ENCODE measurements at regions not wholly inside any gene's neighbourhood (a gene's known extent, or its start where the extent isn't known, plus 50 kb on each side); places are given as distances from the start of the nearest gene placed in this dataset.

DNA sequence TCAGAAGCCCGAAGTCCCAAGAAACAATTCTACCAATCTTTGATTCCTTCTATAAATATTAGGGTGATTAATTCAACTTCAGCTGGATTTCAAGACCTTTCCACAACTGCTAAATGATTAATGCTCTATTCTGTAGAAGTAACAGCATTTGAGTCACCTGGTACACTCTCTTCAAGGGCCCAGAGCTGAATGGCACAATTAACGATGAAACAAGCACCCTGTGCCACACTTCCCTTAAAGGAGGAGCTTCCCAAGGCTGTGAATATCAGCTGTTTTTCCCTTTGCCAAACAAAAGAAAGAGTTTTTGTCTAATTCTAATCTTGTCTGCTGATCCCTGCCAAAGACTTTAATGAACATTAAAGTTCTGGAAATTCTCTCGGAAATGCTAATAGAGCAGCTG, 56.0 kb downstream of the BOD1L2 start:
- H3K27me3 Mint-ChIP-seq: peaks cover 25% of the 10 kb centered on the region
- ATAC-seq (replicated peaks): no peak
- H3K9me3 Mint-ChIP-seq: no peaks in the 10 kb centered on the region
- H3K27ac Mint-ChIP-seq: no peak overlapping the region
- no peaks in the 10 kb centered on the region for H3K36me3 Mint-ChIP-seq (ENCODE audit: low read depth)
- H3K4me3 Mint-ChIP-seq: no peak overlapping the region
- H3K4me1 Mint-ChIP-seq: no peaks in the 10 kb centered on the region

DNA sequence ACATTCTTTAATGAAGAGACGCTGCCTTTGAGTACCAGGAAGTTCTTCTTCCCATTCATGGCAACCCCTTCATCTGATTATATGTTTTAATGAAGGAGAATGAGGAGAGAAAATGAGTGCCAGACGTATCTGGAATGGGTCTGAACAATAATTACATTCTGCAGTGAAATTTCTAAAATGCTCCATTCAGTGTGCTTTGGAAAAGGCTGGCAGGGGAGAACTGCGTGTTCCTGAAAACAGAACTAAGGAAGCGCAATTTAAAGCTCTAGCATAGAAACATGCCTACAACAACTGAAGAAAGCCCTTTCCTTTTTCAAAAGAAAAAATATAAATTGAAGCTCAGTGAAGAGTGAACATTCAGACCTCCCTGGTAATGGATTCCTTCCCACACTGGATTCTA, 58.8 kb downstream of the BOD1L2 start:
- H3K36me3 Mint-ChIP-seq (ENCODE audit: low read depth): no peaks in the 10 kb centered on the region
- peaks cover 15% of the 10 kb centered on the region for H3K27me3 Mint-ChIP-seq
- H3K27ac Mint-ChIP-seq: no peak overlapping the region
- no peak overlapping the region for H3K4me3 Mint-ChIP-seq
- H3K9me3 Mint-ChIP-seq: no peaks in the 10 kb centered on the region
- no peaks in the 10 kb centered on the region for H3K4me1 Mint-ChIP-seq
- ATAC-seq (replicated peaks): no peak

DNA sequence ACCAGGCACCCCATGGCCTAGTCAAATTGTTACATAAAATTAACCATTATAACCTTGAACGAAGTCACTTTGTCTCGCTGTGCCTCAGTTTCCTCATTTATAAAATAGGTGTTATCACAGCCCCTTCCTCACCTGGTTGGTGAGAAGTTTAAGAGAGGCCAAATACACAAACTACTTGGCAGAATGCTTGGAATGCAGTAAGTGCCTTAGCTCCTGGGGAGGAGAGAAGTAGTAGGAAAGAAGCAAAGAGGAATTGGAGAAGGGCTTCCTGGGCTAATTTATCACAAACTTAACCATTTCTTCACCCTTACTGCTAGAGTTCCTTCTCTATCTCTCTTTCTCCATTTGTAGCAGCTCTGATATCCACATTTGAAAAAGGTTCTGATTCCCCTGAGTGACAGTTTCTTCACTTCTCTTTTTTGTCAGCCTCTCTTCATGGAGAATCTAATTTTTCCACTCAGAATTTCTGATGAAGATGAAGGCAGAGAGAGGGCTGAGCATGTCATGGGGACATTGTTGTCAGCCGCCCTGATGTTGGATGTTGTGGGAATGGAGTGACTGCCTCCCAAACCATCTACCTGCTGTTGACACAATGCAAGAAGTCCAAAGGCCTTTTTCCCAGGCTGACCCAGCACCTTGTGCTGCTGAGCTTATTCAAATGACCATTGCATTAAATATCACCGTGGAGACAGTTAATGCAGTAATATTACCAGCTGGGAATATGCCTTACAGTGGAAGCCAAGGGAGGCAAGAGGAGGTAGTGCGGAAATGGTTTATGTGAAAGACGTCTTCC, 60.4 kb downstream of the BOD1L2 start:
- Mint-ChIP-seq H3K36me3 (ENCODE audit: low read depth) (no peaks in the 10 kb centered on the region), H3K27ac (no peak overlapping the region), H3K4me3 (no peak overlapping the region), H3K4me1 (no peaks in the 10 kb centered on the region), H3K9me3 (peaks cover 6% of the 10 kb centered on the region), H3K27me3 (peaks cover 17% of the 10 kb centered on the region)
- no peak for ATAC-seq (replicated peaks)

DNA sequence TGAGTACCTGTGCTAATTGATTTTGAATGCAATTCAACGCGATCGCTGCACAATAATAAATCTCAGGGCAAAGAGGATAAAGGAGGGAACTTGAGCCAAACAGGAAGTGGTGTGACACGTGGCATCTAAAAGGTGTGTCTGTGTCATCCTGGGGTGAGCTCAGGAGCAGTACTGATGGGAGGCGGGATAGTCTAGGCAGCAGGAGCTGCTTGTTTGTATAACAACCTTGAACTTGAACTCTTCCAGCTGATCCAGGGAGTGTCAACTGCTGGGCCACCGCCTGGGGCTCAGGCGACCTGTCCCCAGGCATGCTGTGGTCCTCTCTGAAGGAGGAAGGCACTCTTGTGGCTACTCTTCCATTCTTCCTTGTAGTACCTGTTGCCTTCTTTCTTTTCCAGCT, 61.2 kb downstream of the BOD1L2 start:
- Mint-ChIP-seq H3K9me3 (peaks cover 6% of the 10 kb centered on the region), H3K36me3 (ENCODE audit: low read depth) (no peaks in the 10 kb centered on the region), H3K4me3 (no peak overlapping the region), H3K27ac (no peak overlapping the region), H3K4me1 (no peaks in the 10 kb centered on the region), H3K27me3 (peaks cover 17% of the 10 kb centered on the region)
- no peak for ATAC-seq (replicated peaks)

DNA sequence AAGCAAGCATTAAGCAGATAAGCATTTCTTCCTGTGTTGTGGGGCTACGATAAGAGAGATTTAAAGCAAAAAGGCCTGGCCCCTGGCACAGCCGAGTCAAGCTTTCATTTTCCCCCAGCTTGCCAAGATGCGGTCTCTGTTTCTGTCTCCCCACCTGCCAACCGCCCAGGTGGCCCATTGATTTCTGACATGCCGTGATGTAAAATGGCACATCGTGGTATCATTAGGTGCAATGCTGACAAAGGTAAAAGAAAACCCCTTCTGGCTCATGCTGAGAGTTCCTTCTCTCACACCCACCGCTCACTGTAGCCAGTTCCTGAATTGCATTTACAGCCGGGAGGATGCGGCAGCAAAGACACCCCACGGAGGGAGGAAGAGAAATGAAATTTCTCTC, 62.8 kb downstream of the BOD1L2 start:
- H3K27ac Mint-ChIP-seq: no peak overlapping the region
- ATAC-seq (replicated peaks): no peak
- peaks cover 13% of the 10 kb centered on the region for H3K27me3 Mint-ChIP-seq
- peak overlapping the region; percentile 36 for H3K4me3 Mint-ChIP-seq
- peaks cover 6% of the 10 kb centered on the region for H3K9me3 Mint-ChIP-seq
- no peaks in the 10 kb centered on the region for H3K36me3 Mint-ChIP-seq (ENCODE audit: low read depth)
- no peaks in the 10 kb centered on the region for H3K4me1 Mint-ChIP-seq

DNA sequence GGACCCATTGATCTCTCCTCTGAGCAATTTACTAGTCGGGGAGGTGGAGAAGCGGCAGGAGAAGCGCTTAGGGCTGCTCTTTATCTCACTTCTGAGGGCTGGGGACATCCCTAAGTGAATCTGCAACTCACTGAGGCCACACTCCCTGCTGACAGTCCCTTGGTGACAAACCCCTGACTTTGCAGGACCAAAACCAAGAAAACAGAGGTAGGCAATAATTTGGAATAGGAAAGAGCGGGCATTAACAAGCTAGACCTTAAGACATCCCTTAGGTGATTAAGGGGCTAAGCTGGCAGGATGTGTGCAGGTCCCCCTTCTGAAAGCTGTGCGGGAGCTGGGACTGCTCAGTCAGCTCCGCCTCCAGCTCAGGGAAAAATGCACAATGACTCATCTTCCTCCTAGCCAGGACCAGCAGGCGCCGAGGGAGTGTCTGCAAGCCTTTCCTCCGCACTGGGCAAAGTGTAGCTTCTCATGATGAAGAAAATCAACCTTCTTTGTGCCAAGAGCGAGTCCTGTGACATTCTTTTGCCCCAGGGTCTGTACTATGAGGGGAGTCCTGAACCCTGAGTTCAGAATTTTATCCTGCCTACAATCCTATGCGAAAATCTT, 63.3 kb downstream of the BOD1L2 start:
- no peaks in the 10 kb centered on the region for H3K4me1 Mint-ChIP-seq
- H3K27ac Mint-ChIP-seq: no peak overlapping the region
- peaks cover 6% of the 10 kb centered on the region for H3K9me3 Mint-ChIP-seq
- no peaks in the 10 kb centered on the region for H3K36me3 Mint-ChIP-seq (ENCODE audit: low read depth)
- H3K27me3 Mint-ChIP-seq: peaks cover 13% of the 10 kb centered on the region
- peak overlapping the region; percentile 36 for H3K4me3 Mint-ChIP-seq
- ATAC-seq (replicated peaks): peak; percentile 28

DNA sequence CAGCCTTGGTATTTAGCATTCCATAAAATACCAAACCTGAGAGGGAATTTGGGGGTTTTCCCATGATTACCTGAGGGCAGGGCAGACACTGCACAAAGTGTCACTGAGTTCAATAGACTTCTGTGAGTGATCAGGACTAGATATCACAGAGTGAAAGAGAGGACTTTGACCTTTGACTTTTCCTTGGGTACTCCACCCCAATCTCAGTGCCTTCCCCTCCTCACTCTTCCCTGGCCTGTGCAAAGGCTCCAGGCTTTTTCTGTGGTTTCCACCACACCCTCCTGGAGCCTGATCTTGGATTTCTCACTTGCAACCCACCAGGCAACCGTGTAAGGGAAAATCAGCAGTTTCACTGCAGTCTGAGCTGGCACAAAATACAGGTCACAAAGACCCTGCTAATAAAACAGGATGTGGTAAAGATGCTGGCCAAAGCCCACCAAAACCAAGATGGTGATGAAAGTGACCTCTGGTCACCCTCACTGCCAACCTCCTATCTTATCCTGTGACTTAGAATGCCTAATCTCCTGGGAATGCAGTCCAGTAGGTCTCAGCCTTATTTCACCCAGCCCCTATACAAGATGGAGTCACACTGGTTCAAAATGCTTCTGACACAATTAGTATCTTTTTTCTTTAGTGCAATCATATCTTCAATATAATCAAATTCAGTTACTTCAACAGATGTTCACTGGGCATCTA, 64.0 kb downstream of the BOD1L2 start:
- H3K4me3 Mint-ChIP-seq: no peak overlapping the region
- H3K4me1 Mint-ChIP-seq: no peaks in the 10 kb centered on the region
- no peak overlapping the region for H3K27ac Mint-ChIP-seq
- ATAC-seq (replicated peaks): no peak
- no peaks in the 10 kb centered on the region for H3K36me3 Mint-ChIP-seq (ENCODE audit: low read depth)
- H3K9me3 Mint-ChIP-seq: peaks cover 6% of the 10 kb centered on the region
- H3K27me3 Mint-ChIP-seq: peaks cover 13% of the 10 kb centered on the region

DNA sequence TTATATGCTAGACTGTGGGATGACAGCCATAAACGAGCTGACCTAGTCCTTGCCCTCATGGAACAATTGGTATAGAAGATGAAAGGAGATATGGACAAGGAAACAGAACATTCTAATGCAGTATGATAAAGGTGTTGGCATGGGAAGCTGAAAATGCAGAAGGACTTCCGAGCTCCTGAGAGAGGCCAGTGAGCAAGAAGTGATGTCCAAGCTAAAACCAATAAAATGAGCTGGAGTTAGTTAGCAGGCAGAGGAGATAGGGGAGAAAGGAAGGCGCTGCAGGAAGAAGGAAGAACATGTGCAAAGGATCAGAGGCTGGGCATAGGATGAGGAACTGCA, 64.5 kb downstream of the BOD1L2 start:
- Mint-ChIP-seq H3K4me3 (no peak overlapping the region), H3K36me3 (ENCODE audit: low read depth) (no peaks in the 10 kb centered on the region), H3K4me1 (no peaks in the 10 kb centered on the region), H3K27ac (no peak overlapping the region), H3K9me3 (peaks cover 6% of the 10 kb centered on the region), H3K27me3 (peaks cover 13% of the 10 kb centered on the region)
- ATAC-seq (replicated peaks): no peak

DNA sequence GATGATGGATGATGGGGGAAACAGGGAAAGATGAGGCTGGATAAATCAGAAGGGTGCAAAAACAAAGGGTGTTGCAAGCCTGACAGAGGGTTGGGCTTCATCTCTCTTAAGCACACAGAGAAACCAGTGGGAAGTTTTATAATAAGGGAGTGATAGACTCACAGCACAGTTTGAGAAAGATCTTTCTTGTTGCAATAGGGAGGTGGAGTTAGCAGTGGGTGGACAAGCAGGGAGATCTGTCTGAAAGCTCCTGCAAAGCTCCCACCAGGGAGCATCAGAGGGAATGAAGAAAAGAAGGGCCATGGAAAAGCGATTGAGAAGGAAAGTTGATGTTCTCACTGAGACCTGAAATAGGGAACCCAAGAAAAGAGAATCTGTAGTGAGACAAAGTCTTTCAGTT, 64.9 kb downstream of the BOD1L2 start:
- ATAC-seq (replicated peaks): no peak
- Mint-ChIP-seq H3K27ac (no peak overlapping the region), H3K27me3 (peaks cover 13% of the 10 kb centered on the region), H3K4me1 (no peaks in the 10 kb centered on the region), H3K9me3 (peaks cover 6% of the 10 kb centered on the region), H3K4me3 (no peak overlapping the region), H3K36me3 (ENCODE audit: low read depth) (no peaks in the 10 kb centered on the region)

DNA sequence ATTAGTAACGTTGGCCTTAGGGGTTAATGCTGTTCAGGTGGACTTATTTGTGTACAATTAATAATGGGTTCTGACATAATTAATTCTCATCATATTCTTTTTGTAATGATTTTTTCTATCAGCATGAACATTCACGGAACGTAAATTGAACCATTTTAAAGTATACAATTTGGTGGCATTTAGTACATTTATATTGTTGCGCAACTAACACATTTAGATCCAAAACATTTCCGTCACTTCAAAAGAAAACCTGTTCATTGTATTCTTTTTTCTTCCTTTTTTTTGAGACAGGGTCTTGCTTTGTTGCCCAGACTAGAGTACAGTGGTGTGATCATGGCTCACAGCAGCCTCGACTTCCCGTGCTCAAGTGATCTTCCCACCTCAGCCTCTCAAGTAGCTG, 65.8 kb downstream of the BOD1L2 start:
- Mint-ChIP-seq H3K4me1 (no peaks in the 10 kb centered on the region), H3K27me3 (peaks cover 14% of the 10 kb centered on the region), H3K9me3 (peaks cover 6% of the 10 kb centered on the region), H3K36me3 (ENCODE audit: low read depth) (no peaks in the 10 kb centered on the region), H3K27ac (no peak overlapping the region), H3K4me3 (no peak overlapping the region)
- no peak for ATAC-seq (replicated peaks)

DNA sequence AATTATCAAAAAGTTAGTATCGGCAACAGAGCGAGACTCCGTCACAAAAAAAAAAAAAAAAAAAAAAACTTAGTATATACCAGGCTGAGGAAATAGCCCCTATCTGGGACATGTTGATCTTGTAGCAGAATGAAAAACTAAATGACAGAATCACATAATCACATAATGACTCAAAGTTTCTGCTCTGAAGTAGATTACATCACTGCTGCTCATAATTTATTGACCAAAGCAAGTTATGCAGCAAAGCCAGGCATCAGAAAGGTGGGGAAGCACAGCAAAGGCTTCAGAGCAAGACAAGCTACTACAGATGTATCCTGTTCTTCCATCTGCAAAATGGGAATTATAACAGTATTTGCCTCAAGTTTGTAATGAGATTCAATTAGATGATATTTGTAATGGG, 68.1 kb downstream of the BOD1L2 start:
- no peaks in the 10 kb centered on the region for H3K36me3 Mint-ChIP-seq (ENCODE audit: low read depth)
- ATAC-seq (replicated peaks): no peak

DNA sequence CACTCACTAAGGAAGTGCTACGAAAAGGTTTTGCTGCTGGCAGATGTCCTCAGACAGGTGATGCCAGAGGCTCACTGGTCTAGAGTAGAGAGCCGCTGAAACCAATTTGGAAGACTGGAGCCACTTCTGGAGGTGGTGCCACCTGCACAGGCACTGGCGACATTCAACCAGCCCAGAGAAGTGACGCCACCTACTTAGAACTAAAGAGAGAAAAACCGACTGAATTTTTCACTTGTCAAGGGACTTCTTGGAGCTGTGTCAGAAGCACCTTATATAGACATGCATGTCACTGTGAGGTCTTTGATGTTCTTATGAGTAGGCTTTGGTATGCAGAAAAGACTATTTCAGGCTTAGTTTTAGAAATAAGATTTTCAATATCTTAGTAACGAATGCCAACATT, 71.4 kb downstream of the BOD1L2 start:
- no peak for ATAC-seq (replicated peaks)
- no peaks in the 10 kb centered on the region for H3K4me1 Mint-ChIP-seq
- no peaks in the 10 kb centered on the region for H3K36me3 Mint-ChIP-seq (ENCODE audit: low read depth)
- H3K27me3 Mint-ChIP-seq: peaks cover 8% of the 10 kb centered on the region
- no peak overlapping the region for H3K4me3 Mint-ChIP-seq
- no peaks in the 10 kb centered on the region for H3K9me3 Mint-ChIP-seq
- no peak overlapping the region for H3K27ac Mint-ChIP-seq

More for the DNA sequence above, 68.1 kb downstream of the BOD1L2 start:
- peaks cover 13% of the 10 kb centered on the region for H3K27me3 Mint-ChIP-seq
- no peak overlapping the region for H3K27ac Mint-ChIP-seq
- H3K4me1 Mint-ChIP-seq: no peaks in the 10 kb centered on the region
- no peak overlapping the region for H3K4me3 Mint-ChIP-seq
- peaks cover 6% of the 10 kb centered on the region for H3K9me3 Mint-ChIP-seq

DNA sequence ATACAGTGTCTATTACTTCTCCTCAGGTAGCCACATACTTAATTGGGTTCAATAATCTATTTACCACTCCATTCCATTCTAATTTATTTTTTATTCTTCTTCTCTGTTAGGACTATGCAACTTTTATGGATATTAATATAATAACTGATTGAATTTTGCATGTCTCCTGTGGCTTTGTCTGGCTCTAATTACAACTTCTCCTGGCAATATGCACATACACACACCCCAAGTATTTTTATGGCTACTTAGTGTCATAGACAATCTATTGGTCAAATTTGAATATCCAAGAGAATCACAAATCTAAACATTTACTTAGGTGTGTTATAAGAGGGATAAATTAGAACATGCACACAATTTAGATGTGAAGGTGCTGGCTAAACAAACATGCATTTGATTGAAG, 73.1 kb downstream of the BOD1L2 start:
- H3K27me3 Mint-ChIP-seq: peaks cover 8% of the 10 kb centered on the region
- H3K27ac Mint-ChIP-seq: no peak overlapping the region
- H3K36me3 Mint-ChIP-seq (ENCODE audit: low read depth): no peaks in the 10 kb centered on the region
- H3K9me3 Mint-ChIP-seq: no peaks in the 10 kb centered on the region
- H3K4me3 Mint-ChIP-seq: no peak overlapping the region
- no peak for ATAC-seq (replicated peaks)
- no peaks in the 10 kb centered on the region for H3K4me1 Mint-ChIP-seq

DNA sequence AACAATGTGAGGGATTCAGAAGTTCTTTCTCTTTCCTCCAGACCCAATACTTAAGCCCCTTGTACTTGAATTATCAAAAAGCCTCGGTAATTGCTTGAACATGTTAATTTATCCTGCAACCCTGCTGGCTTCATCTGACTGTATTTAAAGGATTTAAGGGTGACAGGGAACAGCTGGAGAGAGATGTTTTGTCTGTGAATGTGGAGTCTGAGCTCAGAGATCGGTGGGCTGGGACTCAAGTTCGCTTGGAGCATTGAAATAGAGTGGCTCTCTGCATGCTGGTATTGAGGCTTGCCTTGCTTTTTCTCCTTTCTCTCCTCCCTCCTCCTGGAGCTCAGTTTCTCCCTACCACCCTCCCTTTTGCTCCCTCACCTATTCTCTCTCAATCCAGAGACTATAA, 73.6 kb downstream of the BOD1L2 start:
- H3K4me1 Mint-ChIP-seq: no peaks in the 10 kb centered on the region
- no peak for ATAC-seq (replicated peaks)
- H3K9me3 Mint-ChIP-seq: no peaks in the 10 kb centered on the region
- no peak overlapping the region for H3K27ac Mint-ChIP-seq
- H3K27me3 Mint-ChIP-seq: peaks cover 8% of the 10 kb centered on the region
- no peaks in the 10 kb centered on the region for H3K36me3 Mint-ChIP-seq (ENCODE audit: low read depth)
- no peak overlapping the region for H3K4me3 Mint-ChIP-seq

DNA sequence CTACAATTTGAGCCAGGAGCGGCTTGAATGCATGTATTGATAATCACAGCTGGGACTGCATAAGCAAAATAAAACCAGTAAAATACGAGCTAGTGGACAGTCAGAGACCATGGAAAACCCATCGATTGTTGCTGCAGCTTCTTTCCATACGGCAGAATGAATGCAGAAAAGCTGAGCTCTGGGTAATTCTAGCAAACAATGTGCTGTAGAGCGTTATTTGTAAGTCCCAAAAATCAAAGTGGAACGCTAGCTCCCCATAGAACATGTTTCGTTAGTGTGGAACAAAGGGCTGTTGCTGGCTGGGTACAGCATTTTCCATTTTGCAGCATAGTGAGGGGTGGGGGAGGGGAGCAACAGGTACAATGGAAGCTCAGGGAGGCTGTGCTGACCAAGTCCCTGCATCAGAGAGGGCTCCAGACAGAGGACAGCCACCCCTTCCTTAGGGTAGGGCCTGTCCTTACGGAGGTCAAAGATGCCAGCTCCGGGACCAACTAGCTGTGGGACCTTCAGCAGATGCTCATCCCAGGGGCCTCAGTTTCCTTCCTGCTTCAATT, 74.1 kb downstream of the BOD1L2 start:
- Mint-ChIP-seq H3K27ac (no peak overlapping the region), H3K4me3 (no peak overlapping the region), H3K27me3 (peaks cover 8% of the 10 kb centered on the region), H3K36me3 (ENCODE audit: low read depth) (no peaks in the 10 kb centered on the region), H3K9me3 (no peaks in the 10 kb centered on the region), H3K4me1 (no peaks in the 10 kb centered on the region)
- ATAC-seq (replicated peaks): no peak

All from activated T-helper 17 cell treated with anti-CD3 and anti-CD28 coated beads, Interleukin-2, amount 50 U/mL, for 72 hours (primary cell).